ENCODE measurements at regions not wholly inside any gene's neighbourhood (a gene's known extent, or its start where the extent isn't known, plus 50 kb on each side); places are given as distances from the start of the nearest gene placed in this dataset.

- no peak for ATAC-seq (ENCODE audit: low FRiP score)
- TF ChIP-seq CTCF (IDR thresholded peaks at IDR 0.05) = no peak
- no peak for DNase-seq (ENCODE audit: low spot score)
These were observed 2227.5 kb upstream of the C9orf72 start for GRCh38 chr9:29800821-29801220.

- ATAC-seq (ENCODE audit: low FRiP score) (no peak), DNase-seq (ENCODE audit: low spot score) (no peak)
- TF ChIP-seq CTCF (IDR thresholded peaks at IDR 0.05) = no peak
These were observed 2229.2 kb upstream of the C9orf72 start for GRCh38 chr9:29802454-29802853.

GRCh38 chr9:29806937-29807618 is 2233.8 kb upstream of the C9orf72 start:
- TF ChIP-seq CTCF (IDR thresholded peaks at IDR 0.05) = no peak
- ATAC-seq (ENCODE audit: low FRiP score) = no peak
- DNase-seq (ENCODE audit: low spot score) = no peak

GRCh38 chr9:29816954-29817703 is 2243.8 kb upstream of the C9orf72 start:
- ATAC-seq (ENCODE audit: low FRiP score) = no peak
- TF ChIP-seq CTCF (IDR thresholded peaks at IDR 0.05) = no peak
- no peak for DNase-seq (ENCODE audit: low spot score)

GRCh38 chr9:29822458-29822857 is 2249.2 kb upstream of the C9orf72 start:
- DNase-seq (ENCODE audit: low spot score) (no peak), ATAC-seq (ENCODE audit: low FRiP score) (no peak)
- TF ChIP-seq CTCF (IDR thresholded peaks at IDR 0.05) = no peak

- no peak for ATAC-seq (ENCODE audit: low FRiP score)
- TF ChIP-seq CTCF (IDR thresholded peaks at IDR 0.05) = no peak
- no peak for DNase-seq (ENCODE audit: low spot score)
These were observed 2253.1 kb upstream of the C9orf72 start for GRCh38 chr9:29826421-29826820.

GRCh38 chr9:29830821-29831220 is 2257.5 kb upstream of the C9orf72 start:
- no peak for DNase-seq (ENCODE audit: low spot score)
- no peak for TF ChIP-seq CTCF (IDR thresholded peaks at IDR 0.05)
- no peak for ATAC-seq (ENCODE audit: low FRiP score)
